HepG2 (cell line): ENCODE measurements at regions not wholly inside any gene's neighbourhood (a gene's known extent, or its start where the extent isn't known, plus 50 kb on each side); places are given as distances from the start of the nearest gene placed in this dataset.

ENCODE experiments used
- ATAC-seq: fragments of 200-7000 bp; cut with Tn5 transposase; 3 replicates; pipeline ENCODE4 v1.9.1; 2020; ENCODE audit warnings: mild to moderate bottlenecking, moderate library complexity
- BruUV-seq: library from RNA; stranded (reverse); fragments of 400-500 nt; replicated peaks from 2 replicates; lab custom pipeline; 2021; lab: Mats Ljungman, UMichigan
- CTCF ChIA-PET: fragments of 300-600 bp; formaldehyde crosslinking; extraction: SDS; loops from one replicate; lab custom pipeline; 2021; ENCODE audit warnings: low total read pairs, inconsistent platforms, low intra/inter-chr PET ratio; lab: Yijun Ruan, JAX
- POLR2A ChIA-PET: fragments of 350-600 bp; sonication (Branson Sonifier 250); formaldehyde crosslinking; loops from one replicate; lab custom pipeline; 2020; ENCODE audit warnings: antibody characterized with exemption, inconsistent platforms; lab: Yijun Ruan, JAX
- DNase-seq: peaks from one replicate; pipeline ENCODE4 v3.0.0-alpha.2; 2015; ENCODE audit warnings: low spot score
- FAIRE-seq: peaks from 3 replicates; lab custom pipeline; 2011; peaks lifted over from hg19 to GRCh38; lab: Jason Lieb, UNC
- H2AFZ ChIP-seq: one replicate; pipeline ENCODE4 v1.6.1; 2011; ENCODE audit warnings: low read length, inconsistent platforms
- H3K27ac ChIP-seq: fragments of 300-600 bp; 3 replicates; pipeline ENCODE4 v1.8.0; 2011; ENCODE audit warnings: mixed run types, mild to moderate bottlenecking, mixed read lengths, low read length, inconsistent platforms; ENCODE audit not compliant: insufficient read depth; ENCODE audit errors: extremely low read length
- H3K27me3 ChIP-seq, 2 experiments: fragments of 200-600 bp in 1 of 2; 2 replicates in 1 of 2; 3 replicates in 1 of 2; pipeline versions ENCODE4 v1.6.0 to v1.8.0; 2011; ENCODE audit warnings: low read length in 2 of 2, mild to moderate bottlenecking in 2 of 2, moderate library complexity in 2 of 2, inconsistent platforms in 1 of 2; ENCODE audit not compliant: insufficient read depth in 2 of 2, control insufficient read depth in 1 of 2
- H3K36me3 ChIP-seq, 2 experiments: fragments of 200-600 bp in 1 of 2; replicated peaks in 1 of 2; 2 replicates in 1 of 2; 3 replicates in 1 of 2; pipeline versions ENCODE4 v1.5.1 to v1.8.0; 2011; ENCODE audit warnings: low read length in 2 of 2, inconsistent platforms in 1 of 2; ENCODE audit not compliant: insufficient read depth in 2 of 2, control insufficient read depth in 1 of 2
- H3K4me1 ChIP-seq: 2 replicates; pipeline ENCODE4 v1.5.1; 2012; ENCODE audit warnings: low read length, inconsistent platforms; ENCODE audit not compliant: insufficient read depth
- H3K4me2 ChIP-seq: 2 replicates; pipeline ENCODE4 v1.6.0; 2011; ENCODE audit warnings: low read depth, low read length, inconsistent platforms
- H3K4me3 ChIP-seq, 3 experiments: fragments of 200-600 bp in 1 of 3; sonication (generic), shearing (Covaris generic) in 1 of 3; replicated peaks in 1 of 3; 2 replicates each; pipeline ENCODE4 v1.5.1; 2011 to 2016; ENCODE audit warnings: low read length in 3 of 3, inconsistent platforms in 2 of 3, low read depth in 2 of 3, mild to moderate bottlenecking in 2 of 3, control low read depth in 1 of 3, mixed read lengths in 1 of 3; ENCODE audit not compliant: insufficient read depth in 1 of 3
- H3K79me2 ChIP-seq: one replicate; pipeline ENCODE4 v1.6.1; 2011; ENCODE audit warnings: low read length, inconsistent platforms; ENCODE audit not compliant: insufficient read depth
- H3K9ac ChIP-seq: 2 replicates; pipeline ENCODE4 v1.6.0; 2011; ENCODE audit warnings: mild to moderate bottlenecking, low read depth, low read length, inconsistent platforms; ENCODE audit not compliant: insufficient read depth
- H3K9me3 ChIP-seq: 2 replicates; pipeline ENCODE4 v1.5.1; 2012; ENCODE audit warnings: mild to moderate bottlenecking, low read length
- H4K20me1 ChIP-seq: 2 replicates; pipeline ENCODE4 v1.6.0; 2011; ENCODE audit warnings: inconsistent platforms, mild to moderate bottlenecking, low read length, moderate library complexity; ENCODE audit not compliant: insufficient read depth
- AGO2 ChIP-seq: fragments of 200-400 bp; formaldehyde crosslinking; optimal IDR thresholded peaks from 2 replicates; pipeline ENCODE3; 2017; ENCODE audit warnings: mild to moderate bottlenecking, low read depth, low read length, moderate library complexity
- CEBPB ChIP-seq: IDR thresholded peaks from 2 replicates; pipeline ENCODE4 v1.6.1; 2011; ENCODE audit warnings: low read depth, low read length, improper control_type of control experiment, borderline replicate concordance
- PCBP1 ChIP-seq: fragments of 200-400 bp; formaldehyde crosslinking; IDR thresholded peaks from 2 replicates; pipeline ENCODE4 v1.6.1; 2017; ENCODE audit warnings: mild to moderate bottlenecking, low read depth, low read length, borderline replicate concordance
- TBL1XR1 ChIP-seq: fragments of 150-350 bp; IDR thresholded peaks from 2 replicates; pipeline ENCODE4 v1.6.1; 2014; ENCODE audit warnings: borderline replicate concordance, low read length; ENCODE audit not compliant: partially characterized antibody
- U2AF1 ChIP-seq: fragments of 200-400 bp; formaldehyde crosslinking; optimal IDR thresholded peaks from 2 replicates; pipeline ENCODE3; 2017; ENCODE audit warnings: mild to moderate bottlenecking, low read depth, low read length
- ZNF225 ChIP-seq: sonication (generic); formaldehyde crosslinking; IDR thresholded peaks from 2 replicates; pipeline ENCODE4 v1.4.0; 2020; ENCODE audit warnings: mild to moderate bottlenecking, missing genetic modification reagents
- ZNF343 ChIP-seq: sonication (generic); formaldehyde crosslinking; IDR thresholded peaks from 2 replicates; pipeline ENCODE4 v1.4.0; 2020; ENCODE audit warnings: mild to moderate bottlenecking, missing genetic modification reagents
- WGBS: methylation state at CpG from one replicate; pipeline ENCODE4 v1.1.6; 2017; ENCODE audit warnings: low lambda C conversion rate; 5-methylcytosine and 5-hydroxymethylcytosine counted together
- in situ Hi-C: cut with HindIII; loops from 2 replicates; pipeline ENCODE4 v1.10.0; 2017; ENCODE audit warnings: low pct_unique_long_range_greater_than_20kb; ENCODE audit not compliant: extremely low pct_ligation_motif_present
- intact Hi-C: fragments of 100-400 bp; cut with micrococcal nuclease; formaldehyde crosslinking; loops from one replicate; pipeline ENCODE4 v1.10.0; 2022; ENCODE audit not compliant: unreplicated experiment
- TF ChIP-seq, protein P1 (sequence below): sonication (generic); formaldehyde crosslinking; IDR thresholded peaks from 2 replicates; pipeline ENCODE4 v1.4.0; 2020; ENCODE audit warnings: missing genetic modification reagents
- TF ChIP-seq, protein P2 (sequence below): sonication (generic); formaldehyde crosslinking; IDR thresholded peaks from 2 replicates; pipeline ENCODE4 v1.8.0; 2022; ENCODE audit warnings: mild to moderate bottlenecking, missing genetic modification reagents, moderate library complexity
- TF ChIP-seq, protein P3 (sequence below): sonication (generic); formaldehyde crosslinking; IDR thresholded peaks from 2 replicates; pipeline ENCODE4 v1.8.1; 2022; ENCODE audit warnings: low read depth, mild to moderate bottlenecking, missing genetic modification reagents

DNA sequence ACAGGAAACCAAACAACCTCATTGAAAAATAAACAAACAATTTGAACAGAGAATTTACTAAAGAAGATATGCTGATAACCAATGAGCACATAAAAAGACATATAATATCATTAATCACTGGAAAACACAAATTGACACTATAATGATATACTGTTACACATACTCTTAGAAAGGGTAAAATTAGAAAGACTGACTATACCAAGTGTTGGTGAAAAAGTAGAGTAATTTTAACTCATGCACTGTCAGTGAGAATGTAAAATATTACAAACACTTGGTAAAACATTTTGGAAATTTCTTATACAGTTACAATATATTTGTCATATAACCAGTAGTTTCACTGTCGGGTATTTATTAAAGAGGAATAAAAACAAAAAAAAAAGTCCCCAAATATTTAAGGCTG is 1139.2 kb upstream of the GJE1 start (continued):
- TF ChIP-seq, protein P1, sequence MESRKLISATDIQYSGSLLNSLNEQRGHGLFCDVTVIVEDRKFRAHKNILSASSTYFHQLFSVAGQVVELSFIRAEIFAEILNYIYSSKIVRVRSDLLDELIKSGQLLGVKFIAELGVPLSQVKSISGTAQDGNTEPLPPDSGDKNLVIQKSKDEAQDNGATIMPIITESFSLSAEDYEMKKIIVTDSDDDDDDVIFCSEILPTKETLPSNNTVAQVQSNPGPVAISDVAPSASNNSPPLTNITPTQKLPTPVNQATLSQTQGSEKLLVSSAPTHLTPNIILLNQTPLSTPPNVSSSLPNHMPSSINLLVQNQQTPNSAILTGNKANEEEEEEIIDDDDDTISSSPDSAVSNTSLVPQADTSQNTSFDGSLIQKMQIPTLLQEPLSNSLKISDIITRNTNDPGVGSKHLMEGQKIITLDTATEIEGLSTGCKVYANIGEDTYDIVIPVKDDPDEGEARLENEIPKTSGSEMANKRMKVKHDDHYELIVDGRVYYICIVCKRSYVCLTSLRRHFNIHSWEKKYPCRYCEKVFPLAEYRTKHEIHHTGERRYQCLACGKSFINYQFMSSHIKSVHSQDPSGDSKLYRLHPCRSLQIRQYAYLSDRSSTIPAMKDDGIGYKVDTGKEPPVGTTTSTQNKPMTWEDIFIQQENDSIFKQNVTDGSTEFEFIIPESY (CRISPR knock-in tag) = no peak
- TF ChIP-seq, protein P2, sequence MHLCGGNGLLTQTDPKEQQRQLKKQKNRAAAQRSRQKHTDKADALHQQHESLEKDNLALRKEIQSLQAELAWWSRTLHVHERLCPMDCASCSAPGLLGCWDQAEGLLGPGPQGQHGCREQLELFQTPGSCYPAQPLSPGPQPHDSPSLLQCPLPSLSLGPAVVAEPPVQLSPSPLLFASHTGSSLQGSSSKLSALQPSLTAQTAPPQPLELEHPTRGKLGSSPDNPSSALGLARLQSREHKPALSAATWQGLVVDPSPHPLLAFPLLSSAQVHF = no peak
- TF ChIP-seq U2AF1 (no peak), TBL1XR1 (no peak), PCBP1 (no peak), AGO2 (no peak)

DNA sequence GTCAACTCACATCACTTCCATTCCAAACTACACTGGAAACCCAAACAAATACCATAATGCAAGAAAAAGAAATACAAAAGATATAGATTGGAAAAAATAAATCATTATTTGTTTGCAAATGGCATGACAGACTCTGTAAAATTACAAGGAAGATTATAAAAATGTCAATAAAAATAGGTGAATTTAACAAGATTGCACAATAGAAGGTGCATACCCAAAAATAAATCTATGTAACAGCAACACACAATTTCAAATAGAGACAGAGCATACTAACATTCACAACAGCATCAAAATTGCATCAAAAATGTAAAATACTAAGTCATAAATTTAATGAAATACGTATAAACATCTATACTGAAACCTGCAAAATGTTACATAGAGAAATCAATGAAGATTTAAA is 1140.0 kb upstream of the GJE1 start:
- no peak for DNase-seq
- no peaks in the 10 kb centered on the region for H3K4me1 ChIP-seq
- H3K27ac ChIP-seq = no peak overlapping the region
- no peak overlapping the region for H3K4me2 ChIP-seq
- peak; percentile 63; the same call in 1 of the 2 replicates for TF ChIP-seq CEBPB
- TF ChIP-seq, protein P3, sequence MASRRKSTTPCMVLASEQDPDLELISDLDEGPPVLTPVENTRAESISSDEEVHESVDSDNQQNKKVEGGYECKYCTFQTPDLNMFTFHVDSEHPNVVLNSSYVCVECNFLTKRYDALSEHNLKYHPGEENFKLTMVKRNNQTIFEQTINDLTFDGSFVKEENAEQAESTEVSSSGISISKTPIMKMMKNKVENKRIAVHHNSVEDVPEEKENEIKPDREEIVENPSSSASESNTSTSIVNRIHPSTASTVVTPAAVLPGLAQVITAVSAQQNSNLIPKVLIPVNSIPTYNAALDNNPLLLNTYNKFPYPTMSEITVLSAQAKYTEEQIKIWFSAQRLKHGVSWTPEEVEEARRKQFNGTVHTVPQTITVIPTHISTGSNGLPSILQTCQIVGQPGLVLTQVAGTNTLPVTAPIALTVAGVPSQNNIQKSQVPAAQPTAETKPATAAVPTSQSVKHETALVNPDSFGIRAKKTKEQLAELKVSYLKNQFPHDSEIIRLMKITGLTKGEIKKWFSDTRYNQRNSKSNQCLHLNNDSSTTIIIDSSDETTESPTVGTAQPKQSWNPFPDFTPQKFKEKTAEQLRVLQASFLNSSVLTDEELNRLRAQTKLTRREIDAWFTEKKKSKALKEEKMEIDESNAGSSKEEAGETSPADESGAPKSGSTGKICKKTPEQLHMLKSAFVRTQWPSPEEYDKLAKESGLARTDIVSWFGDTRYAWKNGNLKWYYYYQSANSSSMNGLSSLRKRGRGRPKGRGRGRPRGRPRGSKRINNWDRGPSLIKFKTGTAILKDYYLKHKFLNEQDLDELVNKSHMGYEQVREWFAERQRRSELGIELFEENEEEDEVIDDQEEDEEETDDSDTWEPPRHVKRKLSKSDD (CRISPR knock-in tag) = no peak
- no peak for TF ChIP-seq ZNF343 (CRISPR knock-in tag)
- TF ChIP-seq ZNF225 = no peak
- peaks cover 28% of the 10 kb centered on the region for H3K9me3 ChIP-seq
- no peaks in the 10 kb centered on the region for H4K20me1 ChIP-seq
- ATAC-seq = no peak
- no TSS peak for BruUV-seq
- 2% methylated on average over 1 of the region's 1 CpG for WGBS
- H3K79me2 ChIP-seq = no peaks in the 10 kb centered on the region
- H3K27me3 ChIP-seq = no peaks in the 10 kb centered on the region
- no peak overlapping the region for H2AFZ ChIP-seq
- in situ Hi-C loops = no loop called here
- FAIRE-seq = no peak
- H3K4me3 ChIP-seq = no peak overlapping the region
- intact Hi-C loops = no loop called here
- ChIA-PET CTCF (no interaction called here), POLR2A (no interaction called here)
- H3K36me3 ChIP-seq = no peaks in the 10 kb centered on the region
- H3K9ac ChIP-seq = no peak overlapping the region
